CD4-positive, alpha-beta T cell treated with Interleukin-15 for 1 hour (primary cell): ENCODE measurements at regions not wholly inside any gene's neighbourhood (a gene's known extent, or its start where the extent isn't known, plus 50 kb on each side); places are given as distances from the start of the nearest gene placed in this dataset.

Source experiments
- DNase-seq: peaks from one replicate; pipeline ENCODE4 v3.0.0-alpha.2; 2020

- DNase-seq, result no peak
These were observed 109.6 kb downstream of the WDR11 start for GRCh38 chr10:120960725-120961124.

DNA sequence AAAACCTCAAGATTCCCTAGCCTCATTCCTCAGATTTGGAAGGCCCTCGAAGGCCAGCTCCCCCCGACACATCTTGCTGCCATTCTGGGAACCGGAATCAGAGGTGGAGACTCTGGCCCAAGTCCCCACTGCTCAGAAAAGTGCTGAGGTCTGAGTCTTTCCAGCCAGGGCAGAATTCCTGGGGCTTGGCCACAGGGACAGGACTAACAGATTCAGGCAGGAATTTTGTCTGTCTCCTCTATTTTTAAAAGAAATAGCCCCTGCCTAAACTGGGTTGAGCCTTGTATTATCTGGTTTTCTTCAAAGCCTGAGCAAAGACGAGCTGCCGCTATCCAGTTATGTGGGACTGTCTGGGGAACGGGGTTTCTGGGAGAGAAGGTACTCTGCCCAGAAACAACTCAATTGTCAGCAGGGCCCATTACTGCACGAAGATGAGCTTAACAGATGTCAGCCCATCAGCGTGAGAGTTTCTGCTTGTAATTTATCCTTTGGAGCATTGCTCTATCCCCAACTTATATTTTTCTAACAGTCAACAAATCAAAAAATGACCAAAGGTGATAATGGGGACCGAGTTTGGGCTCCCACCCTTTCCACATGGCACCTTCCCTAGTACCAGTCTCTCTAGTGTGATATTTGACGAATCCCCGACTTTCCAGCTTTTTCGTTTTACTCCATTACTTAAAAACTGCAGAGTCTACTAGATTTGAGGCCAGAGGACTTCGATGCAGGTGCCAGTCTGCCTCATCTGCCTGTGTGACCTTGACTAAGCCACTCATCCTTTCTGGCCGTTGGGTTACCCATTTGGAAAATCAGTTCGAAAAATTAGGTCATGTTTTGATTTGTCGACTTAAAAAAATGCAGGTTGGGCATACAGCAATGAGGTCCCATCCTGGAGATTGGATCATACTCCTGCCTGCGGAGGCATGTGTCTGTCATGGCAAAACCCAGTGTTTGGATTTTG is 110.9 kb downstream of the WDR11 start:
- no peak for DNase-seq

DNA sequence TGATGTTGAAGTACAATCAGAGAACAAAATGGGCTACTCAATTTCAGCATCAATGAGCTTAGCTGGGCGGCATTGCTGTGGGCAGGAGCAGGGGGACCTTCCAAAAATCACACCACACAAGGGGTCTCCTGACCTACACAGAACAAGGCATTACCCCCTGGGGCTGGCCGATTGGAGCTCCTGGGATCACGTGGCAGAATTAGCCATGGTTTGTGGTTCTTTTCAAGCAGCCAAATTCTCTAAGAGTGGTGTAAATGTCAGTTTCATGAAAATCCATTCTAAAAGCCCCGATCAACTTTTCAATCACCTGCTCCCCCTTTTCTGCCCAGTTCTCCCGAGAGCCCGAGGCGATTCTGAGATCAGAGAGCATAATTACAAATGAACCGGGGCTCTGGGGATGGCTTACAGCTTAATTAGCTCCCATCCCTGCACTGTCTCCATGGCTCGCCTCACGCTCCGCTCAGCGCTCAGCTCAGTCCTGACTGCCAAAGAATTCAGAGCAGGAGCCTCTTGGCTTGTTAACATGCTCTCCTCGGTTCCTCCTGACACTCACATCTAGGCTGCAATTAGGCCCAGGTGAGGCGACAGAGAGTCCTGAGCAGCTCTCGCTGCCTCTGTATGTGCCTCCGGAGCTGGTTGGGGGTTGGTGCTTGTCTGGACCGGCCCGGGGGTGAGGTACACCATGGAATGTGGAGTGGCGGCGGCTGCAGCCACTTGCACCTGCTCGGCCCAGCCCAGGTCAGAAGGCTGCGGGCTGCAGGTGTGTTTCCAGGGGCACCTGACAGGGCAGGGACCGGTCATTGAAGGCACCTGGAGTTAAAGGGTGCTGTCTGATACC is 111.8 kb downstream of the WDR11 start:
- no peak for DNase-seq

- no peak for DNase-seq
These were observed 112.5 kb downstream of the WDR11 start for GRCh38 chr10:120963594-120964220.

DNA sequence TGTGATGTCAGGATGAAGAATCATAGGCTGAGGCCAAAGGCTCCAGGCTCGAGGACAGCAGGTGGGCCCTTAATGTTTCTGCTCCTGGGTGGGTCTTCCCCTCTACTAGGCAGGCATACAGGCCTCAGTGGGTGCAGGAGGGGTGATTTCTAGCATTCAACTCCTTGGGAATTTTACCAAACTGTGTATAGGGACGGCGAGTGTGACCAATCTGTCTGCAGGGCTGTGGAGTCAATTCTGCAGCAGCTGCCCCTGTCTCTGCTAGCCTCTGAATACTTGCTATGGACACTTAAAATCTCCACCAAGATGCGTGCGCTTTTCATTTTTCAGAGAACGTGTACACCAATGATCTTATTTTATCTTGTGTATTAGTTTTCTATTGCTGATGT is 115.5 kb downstream of the WDR11 start:
- DNase-seq, result no peak

DNA sequence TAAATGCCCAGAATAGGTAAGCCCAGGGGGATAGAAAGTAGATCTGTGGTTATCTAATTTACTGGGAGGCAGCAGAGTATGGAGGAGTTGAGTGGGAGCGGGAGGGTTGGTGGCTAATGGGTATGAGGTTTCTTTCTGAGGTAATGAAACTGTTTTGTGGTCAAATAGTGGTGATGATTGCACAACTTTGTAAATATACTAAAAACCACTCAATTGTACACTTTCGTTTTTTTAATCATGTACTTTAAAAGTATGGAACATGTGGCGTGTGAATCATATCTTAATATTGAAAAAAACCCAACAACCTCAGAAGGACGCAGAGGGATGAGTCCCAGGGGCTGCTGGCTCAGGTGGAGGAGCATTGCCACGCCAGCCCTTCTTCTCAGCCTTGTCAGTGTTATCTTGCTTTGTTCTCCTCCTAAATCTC is 118.1 kb downstream of the WDR11 start:
- no peak for DNase-seq

GRCh38 chr10:120970595-120971529 is 119.7 kb downstream of the WDR11 start:
- DNase-seq, result no peak

DNA sequence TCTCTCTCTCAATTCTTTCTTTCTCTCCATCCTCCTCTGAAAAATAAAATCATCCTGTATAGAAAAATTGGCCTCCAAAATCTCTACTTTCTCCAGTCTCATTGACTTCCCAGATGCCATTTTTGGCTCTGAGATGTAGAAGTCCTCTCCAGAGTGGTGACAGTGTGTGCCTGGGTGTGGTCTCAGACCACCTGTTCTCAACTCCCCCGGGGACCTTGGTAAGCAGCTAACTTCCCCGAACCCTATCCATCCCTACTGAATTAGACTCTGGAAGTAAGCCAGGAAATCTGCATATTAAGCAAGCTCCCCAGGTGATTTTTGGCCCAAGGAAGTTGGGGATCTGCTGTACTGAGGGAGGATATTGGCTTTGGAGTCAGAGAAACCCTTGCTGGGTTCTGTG is 120.5 kb downstream of the WDR11 start:
- DNase-seq, result no peak

DNA sequence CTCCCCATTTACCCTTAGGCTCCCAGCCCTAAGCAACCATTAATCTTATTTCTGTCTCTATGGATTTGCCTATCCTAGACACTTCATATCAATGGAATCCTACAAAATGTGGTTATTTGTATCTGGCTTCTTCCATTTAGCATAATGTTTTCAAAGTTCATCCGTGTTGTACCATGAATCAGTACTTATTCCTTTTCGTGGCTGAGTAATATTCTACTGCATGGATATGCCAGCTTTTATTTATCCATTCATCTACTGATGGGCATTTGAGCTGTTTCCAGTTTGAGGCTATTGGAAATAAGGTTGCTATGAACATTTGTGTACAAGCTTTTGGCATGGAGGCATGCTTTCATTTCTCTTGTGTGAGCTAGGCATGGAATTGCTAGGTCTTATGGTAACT is 121.1 kb downstream of the WDR11 start:
- no peak for DNase-seq

GRCh38 chr10:120975072-120975867 is 124.1 kb downstream of the WDR11 start:
- DNase-seq, result no peak

- no peak for DNase-seq
These were observed 124.7 kb downstream of the WDR11 start for GRCh38 chr10:120975868-120976225.

DNA sequence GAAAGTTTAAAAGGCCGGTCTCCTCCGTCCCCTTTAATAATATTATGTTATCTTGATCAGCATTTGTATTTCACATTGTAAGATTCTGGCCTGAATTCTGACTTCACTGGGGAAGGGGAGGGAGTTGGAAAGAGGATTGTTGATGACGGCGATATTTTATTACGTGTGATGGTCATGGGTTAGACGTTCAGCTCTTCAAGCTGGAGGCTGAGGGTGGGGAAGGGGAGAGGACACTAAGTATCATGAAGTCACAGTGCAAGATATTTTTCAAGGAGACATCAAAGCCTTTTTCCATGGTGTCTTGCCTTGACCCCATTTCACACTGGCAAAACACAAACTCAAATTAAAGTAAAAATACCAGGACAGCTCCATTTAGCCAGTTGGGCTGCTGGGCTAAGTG is 126.7 kb downstream of the WDR11 start:
- no peak for DNase-seq

GRCh38 chr10:120978589-120979252 is 127.6 kb downstream of the WDR11 start:
- DNase-seq, result no peak

- no peak for DNase-seq
These were observed 128.5 kb downstream of the WDR11 start for GRCh38 chr10:120979435-120980278.

DNA sequence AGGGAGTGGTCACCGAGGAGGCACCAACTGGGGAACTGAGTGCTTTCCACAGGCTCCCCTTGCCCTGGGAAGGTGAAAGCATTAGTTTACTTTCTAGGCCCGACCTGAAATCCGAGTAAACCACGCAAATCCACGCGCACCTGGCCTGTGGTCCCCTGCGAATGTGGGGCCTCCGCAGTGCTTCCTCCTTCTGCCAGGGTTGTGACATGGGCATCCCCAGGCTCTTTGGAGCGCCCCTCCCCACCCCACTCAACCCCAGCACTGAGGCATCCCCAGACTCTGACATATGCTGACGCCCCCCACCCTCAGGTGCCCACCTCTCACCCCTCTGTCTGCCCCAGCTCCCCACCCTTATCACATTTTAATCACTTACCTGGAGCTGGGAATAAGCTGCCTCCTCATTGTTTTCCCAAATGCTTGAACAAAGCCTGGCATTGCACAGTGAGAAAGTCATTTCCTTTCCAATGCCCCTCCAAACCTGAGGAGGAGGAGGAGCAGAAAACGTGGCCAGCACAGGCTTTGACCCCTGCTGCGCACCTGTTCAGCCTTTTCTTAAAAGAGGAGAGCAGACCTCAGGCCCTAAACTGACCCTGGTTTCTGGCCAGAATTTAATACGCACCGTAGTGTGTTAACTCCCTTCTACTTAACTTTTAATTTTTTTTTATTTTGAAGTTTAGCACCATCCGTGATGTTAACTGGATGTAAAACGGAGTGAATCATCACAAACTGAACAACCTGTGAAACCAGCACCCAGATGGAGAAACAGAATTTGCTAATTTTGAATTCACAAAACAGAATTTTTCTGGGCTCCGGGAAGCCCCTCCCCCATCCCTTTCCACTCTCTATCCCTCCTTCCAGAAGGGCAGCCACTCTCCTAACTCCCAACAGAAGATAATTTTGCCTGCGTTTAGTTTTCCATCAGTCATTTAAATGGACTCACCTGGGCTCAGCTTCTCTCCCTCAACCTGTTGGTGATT is 129.4 kb downstream of the WDR11 start:
- no peak for DNase-seq

GRCh38 chr10:120981601-120982391 is 130.6 kb downstream of the WDR11 start:
- no peak for DNase-seq

DNA sequence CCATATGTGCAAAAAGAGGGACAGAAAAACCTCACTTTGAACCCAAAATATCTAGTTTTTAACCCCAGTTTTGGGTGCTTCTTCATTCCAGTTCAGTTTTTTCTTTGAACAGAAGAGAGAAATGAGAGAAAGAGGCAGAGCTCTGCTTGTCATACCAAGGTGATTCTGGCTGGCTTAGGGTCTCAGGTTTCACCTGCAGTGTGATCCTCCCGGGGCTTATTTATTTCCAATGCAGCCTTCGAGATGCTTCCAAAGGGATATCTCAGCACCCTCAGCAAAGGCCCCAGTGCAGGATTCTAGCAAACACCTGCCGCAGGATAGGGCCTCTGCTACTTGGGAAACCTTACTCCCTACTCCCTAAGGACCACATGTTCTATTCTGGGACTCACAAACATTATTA is 131.3 kb downstream of the WDR11 start:
- DNase-seq, result no peak

DNA sequence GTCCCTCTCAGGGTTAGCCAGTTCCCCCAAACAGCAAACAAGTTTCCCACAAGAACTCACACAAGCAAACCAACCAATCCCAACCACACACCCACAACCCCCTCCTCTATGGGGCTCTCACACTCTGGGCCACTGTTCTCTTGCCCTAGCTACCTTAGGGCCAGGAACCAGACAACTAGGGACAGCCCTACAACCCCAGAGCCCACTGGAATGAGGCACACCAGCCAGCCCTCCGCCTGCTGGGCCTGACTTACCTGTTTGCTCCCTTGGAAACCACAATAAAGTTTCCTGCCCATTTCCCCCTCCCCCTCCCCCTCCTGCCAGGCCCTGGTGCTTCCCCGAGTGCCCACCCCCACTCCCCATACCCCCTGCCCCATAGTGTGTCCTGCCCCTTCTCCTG is 132.6 kb downstream of the WDR11 start:
- no peak for DNase-seq
